SK-N-SH treated with all-trans-retinoic acid at 6 μM for 48 hours (cell line): ENCODE measurements at regions not wholly inside any gene's neighbourhood (a gene's known extent, or its start where the extent isn't known, plus 50 kb on each side); places are given as distances from the start of the nearest gene placed in this dataset.
A peak's percentile ranks its signal among the peaks of the same experiment; 100 is the strongest.

ENCODE experiments used
- ATAC-seq: fragments of 200-7000 bp; cut with Tn5 transposase; 3 replicates; pipeline ENCODE4 v1.9.1; 2020; ENCODE audit warnings: mild to moderate bottlenecking, moderate library complexity
- ARNTL ChIP-seq: fragments of 450-650 bp; formaldehyde crosslinking; IDR thresholded peaks from 2 replicates; pipeline ENCODE4 v1.5.0; 2020; ENCODE audit warnings: low read depth, mild to moderate bottlenecking, moderate library complexity, borderline replicate concordance
- BACH2 ChIP-seq: fragments of 250-450 bp; sonication (Bioruptor Pico); IDR thresholded peaks from 2 replicates; pipeline ENCODE4 v1.9.0; 2021; ENCODE audit warnings: mild to moderate bottlenecking, borderline replicate concordance
- CREB5 ChIP-seq: fragments of 250-450 bp; sonication (Bioruptor Pico); IDR thresholded peaks from 2 replicates; pipeline ENCODE4 v1.5.1; 2020; ENCODE audit warnings: low read depth, mild to moderate bottlenecking, moderate library complexity
- CSDC2 ChIP-seq: fragments of 250-450 bp; sonication (Bioruptor Pico); IDR thresholded peaks from 2 replicates; pipeline ENCODE4 v1.5.0; 2020; ENCODE audit warnings: mild to moderate bottlenecking, moderate library complexity
- CSRNP3 ChIP-seq: fragments of 250-450 bp; sonication (Bioruptor Pico); IDR thresholded peaks from 2 replicates; pipeline ENCODE4 v1.5.1; 2021; ENCODE audit warnings: mild to moderate bottlenecking, moderate library complexity
- ESRRG ChIP-seq: fragments of 250-450 bp; sonication (Bioruptor Pico); IDR thresholded peaks from 2 replicates; pipeline ENCODE4 v1.6.1; 2021; ENCODE audit warnings: mild to moderate bottlenecking
- GLIS3 ChIP-seq: fragments of 250-450 bp; sonication (Bioruptor Pico); IDR thresholded peaks from 2 replicates; pipeline ENCODE4 v1.5.0; 2020; ENCODE audit warnings: mild to moderate bottlenecking, moderate library complexity
- ISL1 ChIP-seq: fragments of 250-450 bp; sonication (Bioruptor Pico); IDR thresholded peaks from 2 replicates; pipeline ENCODE4 v2.1.2; 2022; ENCODE audit warnings: mild to moderate bottlenecking, moderate library complexity
- OSR1 ChIP-seq: fragments of 250-450 bp; sonication (Bioruptor Pico); IDR thresholded peaks from 2 replicates; pipeline ENCODE4 v1.8.0; 2022; ENCODE audit warnings: moderate library complexity, mild to moderate bottlenecking, inconsistent platforms
- PATZ1 ChIP-seq: fragments of 250-450 bp; sonication (Bioruptor Pico); IDR thresholded peaks from 2 replicates; pipeline ENCODE4 v1.8.0; 2020; ENCODE audit warnings: mild to moderate bottlenecking, moderate library complexity, borderline replicate concordance
- POU6F1 ChIP-seq: fragments of 250-450 bp; sonication (Bioruptor Pico); IDR thresholded peaks from 2 replicates; pipeline ENCODE4 v1.8.0; 2021; ENCODE audit warnings: low read depth, mild to moderate bottlenecking, moderate library complexity, borderline replicate concordance
- PPARA ChIP-seq: fragments of 250-450 bp; sonication (Bioruptor Pico); IDR thresholded peaks from 2 replicates; pipeline ENCODE4 v1.5.0; 2020; ENCODE audit warnings: mild to moderate bottlenecking, borderline replicate concordance
- RARB ChIP-seq: fragments of 250-450 bp; sonication (Bioruptor Pico); IDR thresholded peaks from 2 replicates; pipeline ENCODE4 v1.8.0; 2021; ENCODE audit warnings: mild to moderate bottlenecking, moderate library complexity
- SNAI2 ChIP-seq: fragments of 250-450 bp; sonication (Bioruptor Pico); IDR thresholded peaks from 2 replicates; pipeline ENCODE4 v1.5.0; 2020; ENCODE audit warnings: mild to moderate bottlenecking, moderate library complexity
- TCF4 ChIP-seq: fragments of 250-450 bp; sonication (Bioruptor Pico); IDR thresholded peaks from 2 replicates; pipeline ENCODE4 v1.8.0; 2021; ENCODE audit warnings: mild to moderate bottlenecking, moderate library complexity, borderline replicate concordance
- TOX ChIP-seq: fragments of 250-450 bp; sonication (Bioruptor Pico); IDR thresholded peaks from 2 replicates; pipeline ENCODE4 v1.8.0; 2021; ENCODE audit warnings: mild to moderate bottlenecking, moderate library complexity, borderline replicate concordance
- TSHZ2 ChIP-seq: fragments of 250-450 bp; sonication (Bioruptor Pico); IDR thresholded peaks from 2 replicates; pipeline ENCODE4 v1.5.0; 2020; ENCODE audit warnings: mild to moderate bottlenecking, moderate library complexity
- ZC3H10 ChIP-seq: fragments of 250-450 bp; sonication (Bioruptor Pico); IDR thresholded peaks from 2 replicates; pipeline ENCODE4 v1.5.1; 2021; ENCODE audit warnings: mild to moderate bottlenecking, moderate library complexity
- ZFP30 ChIP-seq: fragments of 450-650 bp; formaldehyde crosslinking; IDR thresholded peaks from 2 replicates; pipeline ENCODE4 v1.5.0; 2022; ENCODE audit warnings: mild to moderate bottlenecking, moderate library complexity
- ZNF565 ChIP-seq: fragments of 450-650 bp; formaldehyde crosslinking; conservative IDR thresholded peaks from 2 replicates; pipeline ENCODE4 v1.5.0; 2020; ENCODE audit warnings: low read depth, mild to moderate bottlenecking, moderate library complexity
- ZNF70 ChIP-seq: fragments of 450-650 bp; formaldehyde crosslinking; IDR thresholded peaks from 2 replicates; pipeline ENCODE4 v1.5.0; 2020; ENCODE audit warnings: mild to moderate bottlenecking, moderate library complexity
- ZNF8 ChIP-seq: fragments of 450-650 bp; formaldehyde crosslinking; IDR thresholded peaks from 2 replicates; pipeline ENCODE4 v1.5.0; 2020; ENCODE audit warnings: mild to moderate bottlenecking, moderate library complexity

GRCh38 chr18:45521136-45521535 lies 94.1 kb upstream of the SLC14A2 start:
- ATAC-seq = peak; percentile 76
- TF ChIP-seq ARNTL (CRISPR knock-in tag) (no peak), ESRRG (CRISPR knock-in tag) (no peak), BACH2 (no peak), CSRNP3 (no peak)

- ATAC-seq = no peak
- TF ChIP-seq ISL1 (no peak), SNAI2 (CRISPR knock-in tag) (no peak), ZNF8 (CRISPR knock-in tag) (no peak), CSRNP3 (no peak), POU6F1 (no peak)
These were observed 93.5 kb upstream of the SLC14A2 start for GRCh38 chr18:45521777-45522176.

GRCh38 chr18:45522371-45522770 lies 92.9 kb upstream of the SLC14A2 start:
- TF ChIP-seq TOX (CRISPR knock-in tag) = 0 out of 2 replicates have a peak, but pooled peaks have one; percentile 16
- no peak for TF ChIP-seq CSRNP3
- no peak for TF ChIP-seq SNAI2 (CRISPR knock-in tag)
- ATAC-seq = peak; percentile 74

- ATAC-seq = no peak
- TF ChIP-seq RARB (CRISPR knock-in tag) = no peak
- no peak for TF ChIP-seq TSHZ2 (CRISPR knock-in tag)
- no peak for TF ChIP-seq ZC3H10 (CRISPR knock-in tag)
- no peak for TF ChIP-seq PATZ1 (CRISPR knock-in tag)
- no peak for TF ChIP-seq CREB5 (CRISPR knock-in tag)
- no peak for TF ChIP-seq TOX (CRISPR knock-in tag)
- no peak for TF ChIP-seq ZFP30 (CRISPR knock-in tag)
- TF ChIP-seq CSDC2 = no peak
- no peak for TF ChIP-seq ESRRG (CRISPR knock-in tag)
- TF ChIP-seq ZNF70 = no peak
- TF ChIP-seq POU6F1 = no peak
- no peak for TF ChIP-seq TCF4
- TF ChIP-seq BACH2 = no peak
- TF ChIP-seq PPARA (CRISPR knock-in tag) = no peak
- TF ChIP-seq ZNF8 (CRISPR knock-in tag) = no peak
- TF ChIP-seq GLIS3 = no peak
- TF ChIP-seq ZNF565 (CRISPR knock-in tag) = no peak
- no peak for TF ChIP-seq OSR1
- TF ChIP-seq, all 23 proteins: peak for 0
These were observed 90.0 kb upstream of the SLC14A2 start for GRCh38 chr18:45525301-45525700.
